Stomach (tissue), 4 donors: ENCODE measurements at regions not wholly inside any gene's neighbourhood (a gene's known extent, or its start where the extent isn't known, plus 50 kb on each side); places are given as distances from the start of the nearest gene placed in this dataset.

Experiments
- POLR2A ChIP-seq, 4 donors: fragments of 450-650 bp; IDR thresholded peaks; one replicate each; pipeline ENCODE4 v1.6.1; 2016; ENCODE audit warnings: antibody characterized with exemption in 4 of 4, control low read depth in 2 of 4, mild to moderate bottlenecking in 1 of 4, moderate library complexity in 1 of 4
- POLR2AphosphoS5 ChIP-seq, 3 donors: sonication (generic); formaldehyde crosslinking; IDR thresholded peaks; one replicate each; pipeline ENCODE4 v1.6.1; 2016; ENCODE audit warnings: antibody characterized with exemption in 3 of 3

GRCh38 chr5:6166698-6167394 is 211.5 kb downstream of the MED10 start:
- TF ChIP-seq POLR2A (IDR thresholded peaks at IDR 0.05) (no peak), POLR2AphosphoS5 (IDR thresholded peaks at IDR 0.05) (no peak)
